ENCODE measurements at regions not wholly inside any gene's neighbourhood (a gene's known extent, or its start where the extent isn't known, plus 50 kb on each side); places are given as distances from the start of the nearest gene placed in this dataset.

DNA sequence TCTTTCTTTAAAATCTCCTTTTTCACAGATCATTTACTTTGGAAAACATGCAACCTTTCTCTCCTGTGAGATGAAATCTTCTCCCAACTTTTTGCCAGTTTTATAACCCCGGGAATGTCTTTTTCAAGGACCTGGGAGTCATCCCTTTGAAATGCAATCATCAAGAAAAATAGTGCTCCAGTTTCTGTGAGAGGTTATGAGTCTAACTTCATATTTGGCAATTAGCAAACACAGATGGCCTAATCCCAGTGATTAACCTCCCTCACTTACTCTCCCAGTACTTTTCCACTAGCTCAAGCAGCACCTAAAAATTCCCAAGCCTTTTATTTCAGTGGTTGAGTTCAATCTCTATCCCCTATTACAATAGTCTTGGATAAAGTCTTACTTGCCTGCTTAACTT, 185.8 kb upstream of the TMEM106B start:
- TF ChIP-seq, protein P1, sequence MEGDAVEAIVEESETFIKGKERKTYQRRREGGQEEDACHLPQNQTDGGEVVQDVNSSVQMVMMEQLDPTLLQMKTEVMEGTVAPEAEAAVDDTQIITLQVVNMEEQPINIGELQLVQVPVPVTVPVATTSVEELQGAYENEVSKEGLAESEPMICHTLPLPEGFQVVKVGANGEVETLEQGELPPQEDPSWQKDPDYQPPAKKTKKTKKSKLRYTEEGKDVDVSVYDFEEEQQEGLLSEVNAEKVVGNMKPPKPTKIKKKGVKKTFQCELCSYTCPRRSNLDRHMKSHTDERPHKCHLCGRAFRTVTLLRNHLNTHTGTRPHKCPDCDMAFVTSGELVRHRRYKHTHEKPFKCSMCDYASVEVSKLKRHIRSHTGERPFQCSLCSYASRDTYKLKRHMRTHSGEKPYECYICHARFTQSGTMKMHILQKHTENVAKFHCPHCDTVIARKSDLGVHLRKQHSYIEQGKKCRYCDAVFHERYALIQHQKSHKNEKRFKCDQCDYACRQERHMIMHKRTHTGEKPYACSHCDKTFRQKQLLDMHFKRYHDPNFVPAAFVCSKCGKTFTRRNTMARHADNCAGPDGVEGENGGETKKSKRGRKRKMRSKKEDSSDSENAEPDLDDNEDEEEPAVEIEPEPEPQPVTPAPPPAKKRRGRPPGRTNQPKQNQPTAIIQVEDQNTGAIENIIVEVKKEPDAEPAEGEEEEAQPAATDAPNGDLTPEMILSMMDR (IDR thresholded peaks at IDR 0.05) = no peak
- H3K4me3 ChIP-seq (ENCODE audit: low read depth, low read length) = no peak overlapping the region
- no peaks in the 10 kb centered on the region for H3K9me3 ChIP-seq (ENCODE audit: control insufficient read depth, low read length)
- no peaks in the 10 kb centered on the region for H3K36me3 ChIP-seq (ENCODE audit: control insufficient read depth, insufficient read depth, low read length)
- H3K4me2 ChIP-seq (ENCODE audit: low read length) = no peak overlapping the region
- H3K27me3 ChIP-seq (ENCODE audit: control insufficient read depth, insufficient read depth, low read length) = no peaks in the 10 kb centered on the region
- no peak overlapping the region for H2AFZ ChIP-seq
- no peak overlapping the region for H3K27ac ChIP-seq
- no peaks in the 10 kb centered on the region for H3K4me1 ChIP-seq
- no peaks in the 10 kb centered on the region for H3K79me2 ChIP-seq
- H3K9ac ChIP-seq = no peak overlapping the region

GRCh38 chr7:12028508-12028907, 182.6 kb upstream of the TMEM106B start:
- H3K36me3 ChIP-seq (ENCODE audit: control insufficient read depth, insufficient read depth, low read length) = no peaks in the 10 kb centered on the region
- no peak overlapping the region for H2AFZ ChIP-seq
- H3K79me2 ChIP-seq = no peaks in the 10 kb centered on the region
- H3K4me2 ChIP-seq (ENCODE audit: low read length) = no peak overlapping the region
- no peaks in the 10 kb centered on the region for H3K9me3 ChIP-seq (ENCODE audit: control insufficient read depth, low read length)
- H3K9ac ChIP-seq = no peak overlapping the region
- TF ChIP-seq, protein P1 (IDR thresholded peaks at IDR 0.05) = no peak
- no peak overlapping the region for H3K27ac ChIP-seq
- no peak overlapping the region for H3K4me3 ChIP-seq (ENCODE audit: low read depth, low read length)
- no peaks in the 10 kb centered on the region for H3K4me1 ChIP-seq
- H3K27me3 ChIP-seq (ENCODE audit: control insufficient read depth, insufficient read depth, low read length) = no peaks in the 10 kb centered on the region

GRCh38 chr7:12030116-12030515, 181.0 kb upstream of the TMEM106B start:
- Histone ChIP-seq H3K9ac (no peak overlapping the region), H3K4me3 (ENCODE audit: low read depth, low read length) (no peak overlapping the region), H3K4me1 (no peaks in the 10 kb centered on the region), H3K4me2 (ENCODE audit: low read length) (no peak overlapping the region), H3K36me3 (ENCODE audit: control insufficient read depth, insufficient read depth, low read length) (no peaks in the 10 kb centered on the region), H3K79me2 (no peaks in the 10 kb centered on the region), H3K27ac (no peak overlapping the region), H3K27me3 (ENCODE audit: control insufficient read depth, insufficient read depth, low read length) (no peaks in the 10 kb centered on the region), H2AFZ (no peak overlapping the region), H3K9me3 (ENCODE audit: control insufficient read depth, low read length) (no peaks in the 10 kb centered on the region)
- TF ChIP-seq, protein P1 (IDR thresholded peaks at IDR 0.05) = no peak

GRCh38 chr7:12031186-12031585, 179.9 kb upstream of the TMEM106B start:
- Histone ChIP-seq H3K4me1 (no peaks in the 10 kb centered on the region), H3K4me2 (ENCODE audit: low read length) (no peak overlapping the region)
- TF ChIP-seq, protein P1 (IDR thresholded peaks at IDR 0.05) = no peak

DNA sequence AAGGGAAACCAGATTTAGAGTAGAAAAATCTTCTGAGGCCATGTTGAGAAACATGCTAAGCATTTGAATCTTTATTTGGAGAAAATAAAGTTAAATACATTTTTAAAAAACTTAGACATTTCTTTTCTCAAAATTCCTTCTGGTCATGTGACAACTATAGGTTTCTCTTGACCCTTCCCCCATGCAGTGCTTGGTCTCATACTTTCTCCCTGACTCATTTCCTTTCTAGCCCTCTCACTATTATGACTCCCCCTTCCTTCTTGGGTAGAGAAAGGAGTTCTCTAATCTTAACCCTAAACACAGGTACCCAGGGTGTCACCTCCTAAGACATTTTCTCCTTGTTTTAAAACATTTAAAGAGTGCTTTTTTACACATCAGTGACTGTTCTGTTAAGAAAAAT, 179.5 kb upstream of the TMEM106B start:
- Histone ChIP-seq H3K79me2 (no peaks in the 10 kb centered on the region), H3K4me3 (ENCODE audit: low read depth, low read length) (no peak overlapping the region), H3K4me1 (no peaks in the 10 kb centered on the region), H3K4me2 (ENCODE audit: low read length) (no peak overlapping the region), H3K27ac (no peak overlapping the region), H3K9me3 (ENCODE audit: control insufficient read depth, low read length) (no peaks in the 10 kb centered on the region), H3K9ac (no peak overlapping the region), H3K36me3 (ENCODE audit: control insufficient read depth, insufficient read depth, low read length) (no peaks in the 10 kb centered on the region), H3K27me3 (ENCODE audit: control insufficient read depth, insufficient read depth, low read length) (no peaks in the 10 kb centered on the region), H2AFZ (no peak overlapping the region)
- TF ChIP-seq, protein P1 (IDR thresholded peaks at IDR 0.05) = no peak

More at GRCh38 chr7:12031186-12031585, 179.9 kb upstream of the TMEM106B start:
- no peak overlapping the region for H3K27ac ChIP-seq
- H3K36me3 ChIP-seq (ENCODE audit: control insufficient read depth, insufficient read depth, low read length) = no peaks in the 10 kb centered on the region
- no peaks in the 10 kb centered on the region for H3K79me2 ChIP-seq
- H3K4me3 ChIP-seq (ENCODE audit: low read depth, low read length) = no peak overlapping the region
- H2AFZ ChIP-seq = no peak overlapping the region
- no peaks in the 10 kb centered on the region for H3K9me3 ChIP-seq (ENCODE audit: control insufficient read depth, low read length)
- no peaks in the 10 kb centered on the region for H3K27me3 ChIP-seq (ENCODE audit: control insufficient read depth, insufficient read depth, low read length)
- H3K9ac ChIP-seq = no peak overlapping the region

All from parathyroid adenoma (tissue), 2 donors.